NCI-H1694 (cell line): ENCODE measurements at regions not wholly inside any gene's neighbourhood (a gene's known extent, or its start where the extent isn't known, plus 50 kb on each side); places are given as distances from the start of the nearest gene placed in this dataset.
A peak's percentile ranks its signal among the peaks of the same experiment; 100 is the strongest.

Experiments used
- DNase-seq: peaks from one replicate; lab custom pipeline; 2025; lab: John Stamatoyannopoulos, UW

GRCh38 chr9:2453106-2453505 is 168.5 kb upstream of the VLDLR start:
- DNase-seq: no peak

- DNase-seq: no peak
Observed at GRCh38 chr9:2453701-2454100, 167.9 kb upstream of the VLDLR start.

GRCh38 chr9:2459756-2460155 is 161.8 kb upstream of the VLDLR start:
- peak; percentile 89 for DNase-seq

- DNase-seq: peak; percentile 94
Observed at GRCh38 chr9:2461892-2462291, 159.7 kb upstream of the VLDLR start.

DNA sequence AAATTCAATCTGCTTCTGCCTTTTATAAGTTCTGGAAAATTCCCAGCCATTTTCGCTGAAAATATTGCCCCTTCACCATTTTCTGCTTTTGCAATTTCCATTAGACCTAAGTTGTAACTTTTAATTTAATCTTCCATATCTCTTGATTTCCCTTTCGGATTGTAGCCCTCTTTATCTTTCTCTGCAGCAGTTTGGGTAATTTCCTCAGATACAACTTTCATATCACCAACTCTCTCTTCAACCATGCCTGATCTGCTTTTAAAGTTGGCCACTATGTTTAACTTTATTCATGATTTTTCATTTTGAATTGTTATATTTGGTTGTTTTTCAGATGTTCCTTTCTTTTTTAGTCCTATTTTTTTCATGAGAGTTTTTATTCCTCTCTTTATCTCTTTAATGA is 157.0 kb upstream of the VLDLR start:
- DNase-seq: no peak

GRCh38 chr9:2465516-2465915 is 156.1 kb upstream of the VLDLR start:
- no peak for DNase-seq

DNA sequence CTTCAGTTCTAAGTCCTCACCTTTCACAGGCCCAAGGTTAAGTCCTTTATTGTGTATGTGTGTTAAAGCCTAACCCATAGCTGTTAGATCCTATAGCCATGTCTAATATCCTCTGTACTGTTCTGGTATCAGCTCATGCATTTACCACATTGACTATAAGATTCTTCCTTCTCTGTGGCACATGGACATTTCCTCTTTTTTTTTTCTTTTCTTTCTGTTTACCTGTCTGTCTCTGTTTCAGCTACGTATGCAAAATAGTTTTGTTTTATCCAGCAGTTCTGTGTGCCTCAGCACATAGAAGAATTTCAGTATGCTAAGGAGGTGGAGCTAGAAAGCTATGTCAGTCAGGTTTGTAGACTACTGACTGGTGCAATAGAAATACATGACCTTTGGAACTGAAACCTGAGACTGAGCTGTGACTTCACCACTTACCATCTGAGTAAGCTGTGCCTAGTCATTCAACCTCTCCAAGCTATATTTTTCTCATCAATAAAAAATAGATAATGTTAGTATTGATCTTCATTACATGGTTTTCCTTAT is 155.6 kb upstream of the VLDLR start:
- DNase-seq: no peak

GRCh38 chr9:2466703-2467102 is 154.9 kb upstream of the VLDLR start:
- no peak for DNase-seq

DNA sequence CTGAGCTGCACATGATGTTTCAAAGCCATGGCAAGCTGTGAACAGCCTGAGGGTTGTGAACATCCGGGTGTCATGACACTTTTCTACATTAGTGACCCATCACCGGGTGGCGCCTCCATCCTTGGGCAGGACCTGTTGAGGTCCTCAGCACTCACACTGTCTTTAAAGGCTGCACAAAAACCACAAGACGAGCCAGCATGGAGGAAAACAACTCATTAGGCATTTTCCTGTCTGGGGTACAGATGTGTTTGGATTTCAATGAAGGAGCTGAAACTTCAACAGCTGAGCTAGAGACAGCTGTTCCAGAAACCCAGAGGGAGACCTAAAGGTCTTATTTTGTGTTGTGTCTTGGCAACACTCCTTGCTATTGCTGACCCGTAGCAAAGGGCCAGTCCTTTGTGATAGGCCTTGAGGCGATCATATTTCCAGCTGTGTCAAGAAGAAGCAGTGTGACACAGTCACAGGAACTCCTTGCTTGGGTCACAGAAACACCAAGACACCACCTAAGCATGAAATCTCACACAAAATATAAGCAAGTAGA is 151.8 kb upstream of the VLDLR start:
- no peak for DNase-seq

DNA sequence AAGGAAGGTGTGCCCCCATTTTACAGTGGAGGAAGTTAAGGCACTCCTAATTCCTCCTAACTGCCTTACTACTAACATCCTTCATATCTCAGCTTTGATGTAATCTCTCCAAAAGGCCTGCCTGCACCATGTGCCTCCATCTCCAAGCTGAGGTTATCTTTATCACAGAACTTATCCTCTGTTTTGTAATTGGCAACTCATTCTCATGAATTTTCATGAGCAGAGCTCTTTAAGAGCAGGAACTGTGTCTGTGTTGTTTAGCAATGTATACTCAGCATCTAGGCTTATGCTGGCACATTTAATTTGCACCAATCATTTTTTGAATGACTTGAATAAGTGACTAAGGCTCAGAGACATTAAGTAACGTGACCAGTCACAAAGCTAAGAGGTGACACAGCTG is 147.9 kb upstream of the VLDLR start:
- no peak for DNase-seq

GRCh38 chr9:2477755-2478154 is 143.8 kb upstream of the VLDLR start:
- no peak for DNase-seq

DNA sequence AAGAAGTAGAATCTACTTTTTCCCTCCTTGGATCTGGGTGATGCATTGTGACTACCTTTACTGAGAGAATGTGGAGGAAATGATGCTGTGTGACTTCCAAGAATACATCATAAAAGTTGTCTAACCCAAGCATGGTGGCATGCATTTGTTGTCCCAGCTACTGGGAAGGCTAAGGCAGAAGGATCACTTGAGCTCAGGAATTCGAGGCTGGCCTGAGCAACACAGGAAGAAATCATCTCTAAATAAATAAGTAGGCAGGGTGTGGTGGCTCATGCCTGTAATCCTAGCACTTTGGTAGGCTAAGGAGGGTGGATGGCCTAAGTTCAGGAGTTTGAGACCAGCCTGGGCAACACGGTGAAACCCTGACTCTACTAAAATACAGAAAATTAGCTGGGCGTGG is 143.2 kb upstream of the VLDLR start:
- no peak for DNase-seq

DNA sequence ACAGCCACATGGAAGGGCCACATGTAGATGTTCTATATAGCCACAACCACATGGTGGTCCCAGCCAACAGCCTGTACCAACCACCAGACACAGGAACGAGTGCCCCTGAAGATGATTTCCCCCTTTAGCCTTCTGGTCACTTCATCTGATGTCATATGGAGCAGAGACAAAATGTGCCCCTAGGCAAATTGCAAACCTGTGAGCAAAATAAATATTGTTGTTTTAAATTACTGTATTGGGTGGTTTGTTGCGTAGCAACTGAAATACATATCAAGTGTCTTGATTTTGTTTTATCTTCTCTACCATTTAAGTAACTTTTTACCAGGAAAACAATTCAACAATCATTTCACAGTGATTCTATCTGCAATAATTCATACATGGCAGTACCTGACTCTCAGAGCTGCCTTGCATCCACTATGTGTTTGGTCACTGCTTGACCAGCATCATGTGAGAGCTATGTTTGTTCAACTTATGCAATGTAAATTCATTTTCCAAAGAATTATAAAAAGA is 142.5 kb upstream of the VLDLR start:
- DNase-seq: no peak

- DNase-seq: no peak
Observed at GRCh38 chr9:2480255-2480837, 141.2 kb upstream of the VLDLR start.

- no peak for DNase-seq
Observed at GRCh38 chr9:2481216-2481615, 140.4 kb upstream of the VLDLR start.

- no peak for DNase-seq
Observed at GRCh38 chr9:2486988-2487387, 134.6 kb upstream of the VLDLR start.

- no peak for DNase-seq
Observed at GRCh38 chr9:2489838-2490314, 131.7 kb upstream of the VLDLR start.

GRCh38 chr9:2492161-2492560 is 129.4 kb upstream of the VLDLR start:
- DNase-seq: no peak

DNA sequence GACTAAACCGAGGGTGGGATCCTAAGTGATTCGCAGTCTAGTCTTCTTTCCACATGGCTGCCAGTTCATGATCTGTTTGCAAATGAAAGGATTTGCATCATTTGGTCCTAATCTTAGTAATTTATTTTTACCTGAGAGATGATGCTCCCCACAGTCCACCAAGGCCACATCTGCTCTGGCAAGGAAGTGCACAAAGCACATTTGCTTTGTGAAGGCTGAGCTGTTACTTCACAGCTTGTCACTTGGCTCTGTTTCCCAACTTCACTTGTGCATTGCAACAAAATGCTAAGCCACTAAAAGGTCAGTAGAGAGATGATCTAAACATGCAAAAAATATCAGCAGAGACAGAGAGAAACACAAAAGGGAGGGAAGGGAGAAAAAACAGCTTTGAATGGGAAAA is 128.5 kb upstream of the VLDLR start:
- no peak for DNase-seq

DNA sequence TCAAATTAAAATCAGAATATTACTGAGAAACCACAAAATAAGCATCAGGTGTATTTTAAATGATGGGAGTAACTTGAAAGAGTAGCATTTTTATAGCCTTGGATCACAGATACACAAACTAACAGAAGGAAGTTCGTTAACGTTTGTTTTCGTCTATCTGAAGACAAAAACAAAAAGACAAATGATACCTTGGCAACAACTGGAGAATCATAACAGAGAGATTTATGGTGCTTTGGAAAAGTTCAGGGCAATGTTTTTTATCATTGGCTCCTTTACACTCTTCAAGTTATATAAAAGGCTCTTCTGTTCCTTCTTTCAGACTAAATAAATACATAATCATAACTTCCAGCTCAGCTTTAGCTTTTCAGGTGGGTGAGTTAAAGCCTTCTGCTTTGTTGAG is 128.1 kb upstream of the VLDLR start:
- DNase-seq: no peak

GRCh38 chr9:2494562-2494961 is 127.0 kb upstream of the VLDLR start:
- no peak for DNase-seq

DNA sequence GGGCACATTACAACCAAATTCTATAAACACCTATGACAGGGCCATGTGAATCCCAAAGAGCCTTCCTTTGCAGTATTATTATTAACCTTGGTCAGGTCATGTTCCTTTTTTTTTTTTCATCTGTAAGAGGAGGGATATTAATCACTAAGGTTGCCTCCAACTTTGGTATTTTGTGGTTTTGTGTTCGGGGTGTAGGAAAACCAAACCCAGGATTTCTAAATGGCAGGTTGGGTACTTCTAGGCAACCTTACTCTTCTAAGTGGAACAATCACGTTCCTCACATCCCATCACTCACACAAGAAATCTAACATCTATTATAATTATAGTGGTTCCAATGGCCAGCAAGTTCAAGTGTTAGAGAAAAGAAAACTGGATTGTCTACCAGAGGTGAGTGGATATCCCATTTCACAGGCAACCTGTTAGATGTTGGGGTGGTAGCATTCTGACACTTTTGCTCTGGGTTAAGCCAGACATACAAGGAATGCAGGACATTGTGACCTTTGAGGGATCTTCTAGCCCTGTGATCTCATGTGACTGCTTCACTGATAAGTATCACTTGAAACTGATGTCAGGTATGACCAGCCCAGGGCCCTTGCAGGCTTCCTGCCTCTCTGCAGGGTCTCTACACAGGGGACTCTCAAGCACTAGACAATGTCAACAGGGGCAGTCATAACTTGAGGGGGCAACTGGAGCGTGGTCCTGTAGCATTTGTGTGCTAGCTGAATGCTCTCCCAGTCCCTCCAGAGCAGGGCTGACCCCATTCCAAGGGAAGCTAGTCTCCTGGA is 126.2 kb upstream of the VLDLR start:
- no peak for DNase-seq

DNA sequence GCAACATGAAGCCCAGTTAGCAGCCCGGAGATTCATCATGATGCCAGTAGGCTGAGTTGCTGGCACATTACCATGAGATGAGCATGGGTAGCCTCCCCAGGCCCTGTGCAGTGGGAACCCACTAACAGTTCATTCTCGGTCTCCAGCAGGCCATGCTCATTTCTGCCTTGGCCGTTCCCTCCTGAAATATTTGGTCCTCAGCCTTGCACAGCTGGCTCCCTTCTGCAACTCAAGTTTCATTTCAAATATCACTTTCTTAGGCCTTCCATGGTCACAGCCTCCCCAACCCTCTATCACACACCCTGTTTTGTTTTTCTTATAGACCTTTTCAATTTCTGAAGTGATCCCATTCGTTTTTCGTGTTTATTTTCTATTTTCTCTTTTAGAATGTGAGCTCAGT is 125.4 kb upstream of the VLDLR start:
- DNase-seq: no peak
